GM06990 (cell line): ENCODE measurements at regions not wholly inside any gene's neighbourhood (a gene's known extent, or its start where the extent isn't known, plus 50 kb on each side); places are given as distances from the start of the nearest gene placed in this dataset.

ENCODE experiments used
- DNase-seq: peaks from one replicate; pipeline ENCODE4 v3.0.0-alpha.2; 2011; ENCODE audit not compliant: insufficient read length; ENCODE audit errors: extremely low read depth
- H3K27me3 ChIP-seq: replicated peaks from 2 replicates; pipeline ENCODE4 v1.6.0; 2011; ENCODE audit warnings: low read length; ENCODE audit not compliant: control insufficient read depth, insufficient read depth
- H3K36me3 ChIP-seq: 2 replicates; pipeline ENCODE4 v1.5.1; 2011; ENCODE audit warnings: low read length; ENCODE audit not compliant: control insufficient read depth, insufficient read depth
- H3K4me3 ChIP-seq: replicated peaks from 2 replicates; pipeline ENCODE4 v1.5.1; 2011; ENCODE audit warnings: low read depth, mild to moderate bottlenecking, control low read depth, low read length
- CTCF ChIP-seq: IDR thresholded peaks from 2 replicates; pipeline ENCODE4 v1.5.1; 2011; ENCODE audit warnings: low read length, control low read depth, mild to moderate bottlenecking, inconsistent platforms; ENCODE audit not compliant: insufficient read depth, poor library complexity, severe bottlenecking

GRCh38 chr9:2568689-2569088 is 52.9 kb upstream of the VLDLR start:
- H3K36me3 ChIP-seq = no peaks in the 10 kb centered on the region
- no peaks in the 10 kb centered on the region for H3K27me3 ChIP-seq
- no peak overlapping the region for H3K4me3 ChIP-seq
- DNase-seq = no peak
- TF ChIP-seq CTCF = no peak

GRCh38 chr9:2570615-2571479 is 50.7 kb upstream of the VLDLR start:
- peak; percentile 13 for DNase-seq

More at GRCh38 chr9:2570615-2571479, 50.7 kb upstream of the VLDLR start:
- H3K27me3 ChIP-seq = no peaks in the 10 kb centered on the region
- no peaks in the 10 kb centered on the region for H3K36me3 ChIP-seq
- H3K4me3 ChIP-seq = no peak overlapping the region
- TF ChIP-seq CTCF = no peak
